Neutrophil (primary cell): ENCODE measurements at regions not wholly inside any gene's neighbourhood (a gene's known extent, or its start where the extent isn't known, plus 50 kb on each side); places are given as distances from the start of the nearest gene placed in this dataset.

Experiments
- H3K27ac ChIP-seq: fragments of 200-600 bp; sonication (generic); 2 replicates; pipeline ENCODE4 v1.5.1; 2016; ENCODE audit warnings: mild to moderate bottlenecking, moderate library complexity
- H3K27me3 ChIP-seq: fragments of 200-600 bp; sonication (generic); 2 replicates; pipeline ENCODE4 v1.6.0; 2016; ENCODE audit warnings: mild to moderate bottlenecking
- H3K36me3 ChIP-seq: fragments of 200-600 bp; sonication (generic); 2 replicates; pipeline ENCODE4 v1.5.1; 2017
- H3K4me1 ChIP-seq, 2 experiments: fragments of 200-600 bp in 1 of 2; sonication (generic) in 1 of 2; 1 replicate in 1 of 2; 2 replicates in 1 of 2; pipeline versions ENCODE4 v1.5.1 to v1.6.1; 2013 to 2016; ENCODE audit warnings: low read depth in 1 of 2, low read length in 1 of 2, mild to moderate bottlenecking in 1 of 2, moderate library complexity in 1 of 2; ENCODE audit not compliant: control insufficient read depth in 1 of 2, insufficient read depth in 1 of 2
- H3K4me3 ChIP-seq, 2 experiments: fragments of 200-600 bp in 1 of 2; sonication (generic) in 1 of 2; 1 replicate in 1 of 2; 2 replicates in 1 of 2; pipeline ENCODE4 v1.5.1; 2013 to 2016; ENCODE audit warnings: low read depth in 1 of 2, low read length in 1 of 2, mild to moderate bottlenecking in 1 of 2, moderate library complexity in 1 of 2
- H3K9me3 ChIP-seq: fragments of 200-600 bp; sonication (generic); 2 replicates; pipeline ENCODE4 v1.5.1; 2016
- TF ChIP-seq, protein P1 (sequence below): fragments of 200-600 bp; sonication (generic); IDR thresholded peaks from 2 replicates; pipeline ENCODE4 v1.5.1; 2016; ENCODE audit warnings: antibody characterized with exemption

DNA sequence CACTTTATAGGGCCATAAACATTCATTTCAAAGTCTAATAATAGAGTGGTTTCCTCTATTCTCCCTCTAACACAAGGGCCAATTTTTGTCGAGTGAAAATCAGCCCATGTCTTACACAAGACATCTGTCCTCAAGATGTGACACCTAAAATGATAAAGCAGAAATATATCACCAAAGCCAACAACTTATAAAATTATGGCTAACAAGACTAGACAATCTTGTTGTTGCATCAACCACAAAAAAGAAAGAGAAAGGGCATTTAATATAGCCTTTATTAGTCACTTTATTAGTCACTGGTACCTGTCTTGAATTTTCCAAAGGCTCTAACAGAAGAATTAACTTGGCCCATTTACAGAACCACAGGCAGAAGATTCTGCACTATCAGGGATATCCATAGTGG, 161.6 kb downstream of the SMIM20 start:
- Histone ChIP-seq H3K27me3 (no peaks in the 10 kb centered on the region), H3K9me3 (no peaks in the 10 kb centered on the region), H3K36me3 (no peaks in the 10 kb centered on the region), H3K27ac (peak overlapping the region; percentile 96), H3K4me3 (peak overlapping the region; percentile 28 to 29), H3K4me1 (peaks cover 75 to 90% of the 10 kb centered on the region in 2 experiments)
- TF ChIP-seq, protein P1, sequence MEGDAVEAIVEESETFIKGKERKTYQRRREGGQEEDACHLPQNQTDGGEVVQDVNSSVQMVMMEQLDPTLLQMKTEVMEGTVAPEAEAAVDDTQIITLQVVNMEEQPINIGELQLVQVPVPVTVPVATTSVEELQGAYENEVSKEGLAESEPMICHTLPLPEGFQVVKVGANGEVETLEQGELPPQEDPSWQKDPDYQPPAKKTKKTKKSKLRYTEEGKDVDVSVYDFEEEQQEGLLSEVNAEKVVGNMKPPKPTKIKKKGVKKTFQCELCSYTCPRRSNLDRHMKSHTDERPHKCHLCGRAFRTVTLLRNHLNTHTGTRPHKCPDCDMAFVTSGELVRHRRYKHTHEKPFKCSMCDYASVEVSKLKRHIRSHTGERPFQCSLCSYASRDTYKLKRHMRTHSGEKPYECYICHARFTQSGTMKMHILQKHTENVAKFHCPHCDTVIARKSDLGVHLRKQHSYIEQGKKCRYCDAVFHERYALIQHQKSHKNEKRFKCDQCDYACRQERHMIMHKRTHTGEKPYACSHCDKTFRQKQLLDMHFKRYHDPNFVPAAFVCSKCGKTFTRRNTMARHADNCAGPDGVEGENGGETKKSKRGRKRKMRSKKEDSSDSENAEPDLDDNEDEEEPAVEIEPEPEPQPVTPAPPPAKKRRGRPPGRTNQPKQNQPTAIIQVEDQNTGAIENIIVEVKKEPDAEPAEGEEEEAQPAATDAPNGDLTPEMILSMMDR: no peak

DNA sequence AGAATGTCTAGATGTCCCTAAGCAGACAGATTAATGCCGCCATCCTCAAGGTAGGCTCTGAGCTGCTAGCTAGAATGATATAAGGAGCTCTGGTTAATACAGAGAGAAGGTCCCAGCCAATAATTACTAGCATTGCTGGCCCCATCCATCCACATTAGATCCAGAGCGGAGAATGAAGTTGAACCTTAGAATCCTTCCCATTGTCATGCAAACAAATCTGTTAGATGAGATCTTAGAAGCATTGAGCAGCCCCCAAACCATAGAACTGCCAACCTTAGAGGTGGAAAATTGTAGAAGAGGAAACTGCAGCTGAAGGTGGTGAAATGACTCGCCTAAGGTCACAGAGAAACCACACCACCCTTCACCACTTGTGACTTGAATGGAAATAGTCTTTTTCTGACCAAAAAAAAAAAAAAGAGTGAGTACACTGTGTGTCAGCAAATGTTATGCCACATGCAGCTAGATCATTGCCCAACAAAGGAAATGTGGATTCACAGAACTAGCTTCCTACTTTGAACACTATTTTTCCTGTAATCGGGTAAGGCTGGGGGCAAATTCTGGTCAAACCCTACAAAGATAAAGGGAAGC, 162.1 kb downstream of the SMIM20 start:
- TF ChIP-seq, protein P1: no peak
- no peaks in the 10 kb centered on the region for H3K36me3 ChIP-seq
- no peaks in the 10 kb centered on the region for H3K27me3 ChIP-seq
- peak overlapping the region; percentile 96 for H3K27ac ChIP-seq
- peak overlapping the region; percentile 28 to 29 for H3K4me3 ChIP-seq
- H3K9me3 ChIP-seq: no peaks in the 10 kb centered on the region
- peaks cover 76 to 86% of the 10 kb centered on the region in 2 experiments for H3K4me1 ChIP-seq

DNA sequence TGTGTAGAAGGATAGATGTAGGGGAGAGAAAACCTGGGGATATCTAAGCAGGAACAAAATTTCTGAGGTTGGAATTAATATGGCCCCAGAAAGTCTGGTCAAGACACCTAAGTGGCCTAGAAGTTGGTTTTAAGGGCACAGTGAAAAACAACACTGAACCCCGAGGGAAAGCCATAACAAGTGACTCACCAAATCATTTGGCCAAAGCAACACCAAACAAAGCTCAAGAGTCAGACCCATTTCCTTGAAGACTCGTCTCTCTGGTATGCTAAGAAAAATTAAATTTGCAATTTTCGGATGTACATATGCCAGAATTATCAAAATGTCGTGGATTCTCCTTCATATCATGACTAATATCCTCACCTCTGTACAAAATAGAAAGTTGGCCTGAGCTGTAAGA, 162.9 kb downstream of the SMIM20 start:
- Histone ChIP-seq H3K27me3 (no peaks in the 10 kb centered on the region), H3K9me3 (no peaks in the 10 kb centered on the region), H3K4me1 (peaks cover 76 to 84% of the 10 kb centered on the region in 2 experiments), H3K4me3 (peak overlapping the region in 1 of 2 experiments; percentile 28), H3K27ac (peak overlapping the region; percentile 96), H3K36me3 (no peaks in the 10 kb centered on the region)
- TF ChIP-seq, protein P1: no peak

DNA sequence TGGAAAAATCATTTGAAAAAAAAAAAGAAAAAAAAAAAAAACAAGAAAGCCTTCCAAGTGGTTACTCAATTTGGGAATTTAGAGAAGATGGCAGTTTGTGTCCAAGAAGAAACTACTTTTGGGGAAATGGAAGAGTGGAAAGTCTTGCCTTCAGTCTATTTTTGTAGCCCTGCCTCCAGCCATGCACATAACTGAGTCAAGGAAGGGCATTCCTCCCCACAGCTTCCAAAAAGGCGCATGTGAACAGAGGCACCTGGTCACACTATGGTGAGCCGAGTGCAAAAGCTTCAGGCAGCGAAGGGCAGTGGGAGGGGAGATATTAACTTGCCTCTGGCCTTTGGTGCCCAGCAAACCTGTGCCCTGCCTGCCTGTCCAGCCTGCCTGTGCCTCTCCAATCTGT, 163.7 kb downstream of the SMIM20 start:
- Histone ChIP-seq H3K36me3 (no peaks in the 10 kb centered on the region), H3K4me1 (peaks cover 81 to 85% of the 10 kb centered on the region in 2 experiments), H3K27ac (peak overlapping the region; percentile 52), H3K9me3 (no peaks in the 10 kb centered on the region), H3K4me3 (no peak overlapping the region), H3K27me3 (no peaks in the 10 kb centered on the region)
- TF ChIP-seq, protein P1: no peak

DNA sequence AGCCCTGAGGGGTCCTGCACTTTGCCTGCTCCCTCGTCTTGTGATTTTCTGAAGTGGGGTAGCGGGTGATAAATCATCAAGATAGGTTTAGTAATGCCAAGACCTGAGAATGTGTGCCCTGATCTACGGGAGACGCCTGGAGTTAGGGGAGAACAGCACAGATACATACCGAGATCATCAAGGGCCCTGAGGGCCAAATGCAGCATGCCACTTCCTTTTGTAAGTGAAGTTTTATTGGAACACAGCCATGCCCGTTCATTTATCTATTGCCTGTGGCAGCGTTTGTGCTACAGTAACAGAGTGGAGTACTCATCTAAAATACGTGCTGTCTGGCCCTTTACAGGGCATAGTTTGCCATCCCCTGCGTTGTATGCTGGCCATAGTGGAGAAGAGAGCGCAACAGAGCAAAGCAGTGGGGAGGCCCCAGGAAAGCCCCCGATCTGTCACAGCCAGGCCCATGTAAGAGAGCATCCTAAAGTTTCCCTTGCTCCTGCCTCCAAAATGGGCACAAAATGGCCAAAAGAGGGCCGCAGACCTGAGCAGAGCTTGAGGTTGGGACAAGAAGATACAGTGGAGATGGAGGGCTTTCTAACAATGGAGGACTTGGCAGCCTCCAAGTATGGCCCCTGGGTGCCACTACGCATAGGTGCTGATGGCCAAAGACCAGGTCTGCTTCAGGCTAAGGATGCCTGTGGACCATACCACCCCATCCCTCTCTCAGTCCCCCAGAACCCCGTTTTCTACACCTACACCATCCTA, 167.0 kb downstream of the SMIM20 start:
- H3K36me3 ChIP-seq: no peaks in the 10 kb centered on the region
- TF ChIP-seq, protein P1: no peak
- no peaks in the 10 kb centered on the region for H3K27me3 ChIP-seq
- H3K27ac ChIP-seq: no peak overlapping the region
- H3K4me3 ChIP-seq: no peak overlapping the region
- H3K4me1 ChIP-seq: peaks cover 51 to 58% of the 10 kb centered on the region in 2 experiments
- H3K9me3 ChIP-seq: no peaks in the 10 kb centered on the region
